K562 (cell line): ENCODE measurements at regions not wholly inside any gene's neighbourhood (a gene's known extent, or its start where the extent isn't known, plus 50 kb on each side); places are given as distances from the start of the nearest gene placed in this dataset.

Experiments used
- BCL6 ChIP-seq: fragments of 250-450 bp; sonication (Bioruptor Pico); IDR thresholded peaks from 2 replicates; pipeline ENCODE4 v1.4.0; 2020
- BRD9 ChIP-seq: fragments of 450-650 bp; IDR thresholded peaks from 2 replicates; pipeline ENCODE4 v1.6.1; 2018; ENCODE audit warnings: low read depth; ENCODE audit not compliant: partially characterized antibody
- CHCHD3 ChIP-seq: fragments of 250-450 bp; sonication (Bioruptor Pico); IDR thresholded peaks from 2 replicates; pipeline ENCODE4 v2.1.2; 2022; ENCODE audit warnings: mild to moderate bottlenecking
- ETV1 ChIP-seq: fragments of 450-650 bp; conservative IDR thresholded peaks from 2 replicates; pipeline ENCODE4 v1.6.1; 2016; ENCODE audit warnings: missing genetic modification characterization, control low read depth, low read depth, missing compliant biosample characterization
- EWSR1 ChIP-seq: fragments of 450-650 bp; IDR thresholded peaks from 2 replicates; pipeline ENCODE4 v1.6.1; 2018; ENCODE audit warnings: borderline replicate concordance, mild to moderate bottlenecking, low read depth, moderate library complexity; ENCODE audit not compliant: partially characterized antibody
- FOXK1 ChIP-seq: sonication (generic); formaldehyde crosslinking; IDR thresholded peaks from 2 replicates; pipeline ENCODE4 v1.8.0; 2022; ENCODE audit warnings: missing genetic modification reagents, mild to moderate bottlenecking, borderline replicate concordance
- HNRNPK ChIP-seq: fragments of 200-400 bp; formaldehyde crosslinking; IDR thresholded peaks from one replicate; pipeline ENCODE4 v1.6.1; 2018; ENCODE audit warnings: mild to moderate bottlenecking, low read depth, low read length; ENCODE audit not compliant: poor library complexity, severe bottlenecking
- HSF4 ChIP-seq: fragments of 250-450 bp; sonication (Bioruptor Pico); IDR thresholded peaks from 2 replicates; pipeline ENCODE4 v2.1.2; 2022; ENCODE audit warnings: mild to moderate bottlenecking, moderate library complexity, borderline replicate concordance
- LARP7 ChIP-seq: fragments of 450-650 bp; IDR thresholded peaks from 2 replicates; pipeline ENCODE4 v1.6.1; 2016
- NCOR1 ChIP-seq: fragments of 450-650 bp; IDR thresholded peaks from 2 replicates; pipeline ENCODE4 v1.6.1; 2016; ENCODE audit warnings: mild to moderate bottlenecking, moderate library complexity
- NFE2 ChIP-seq: IDR thresholded peaks from 2 replicates; pipeline ENCODE4 v1.6.1; 2014; ENCODE audit warnings: antibody characterized with exemption, low read depth
- RB1 ChIP-seq: fragments of 450-650 bp; IDR thresholded peaks from 2 replicates; pipeline ENCODE4 v1.6.1; 2017; ENCODE audit warnings: low read depth, mild to moderate bottlenecking
- SAFB ChIP-seq: fragments of 200-400 bp; formaldehyde crosslinking; IDR thresholded peaks from 2 replicates; pipeline ENCODE4 v1.6.1; 2017; ENCODE audit warnings: low read depth, low read length, borderline replicate concordance
- STAT5A ChIP-seq: IDR thresholded peaks from 2 replicates; pipeline ENCODE4 v1.6.1; 2012; ENCODE audit warnings: low read length, inconsistent platforms, borderline replicate concordance
- ZNF224 ChIP-seq: sonication (generic); formaldehyde crosslinking; IDR thresholded peaks from 2 replicates; pipeline ENCODE4 v1.8.0; 2022; ENCODE audit warnings: mild to moderate bottlenecking, missing genetic modification reagents
- ZNF583 ChIP-seq: fragments of 250-450 bp; sonication (Bioruptor Pico); IDR thresholded peaks from 2 replicates; pipeline ENCODE4 v1.4.0; 2020
- ZNF766 ChIP-seq: fragments of 200-800 bp; sonication (Bioruptor generic); conservative IDR thresholded peaks from 2 replicates; pipeline ENCODE4 v1.6.1; 2016; ENCODE audit warnings: missing genetic modification characterization, missing compliant biosample characterization
- TF ChIP-seq, protein P1 (sequence below): fragments of 450-650 bp; IDR thresholded peaks from 2 replicates; pipeline ENCODE4 v1.6.1; 2016; ENCODE audit warnings: mild to moderate bottlenecking, moderate library complexity

DNA sequence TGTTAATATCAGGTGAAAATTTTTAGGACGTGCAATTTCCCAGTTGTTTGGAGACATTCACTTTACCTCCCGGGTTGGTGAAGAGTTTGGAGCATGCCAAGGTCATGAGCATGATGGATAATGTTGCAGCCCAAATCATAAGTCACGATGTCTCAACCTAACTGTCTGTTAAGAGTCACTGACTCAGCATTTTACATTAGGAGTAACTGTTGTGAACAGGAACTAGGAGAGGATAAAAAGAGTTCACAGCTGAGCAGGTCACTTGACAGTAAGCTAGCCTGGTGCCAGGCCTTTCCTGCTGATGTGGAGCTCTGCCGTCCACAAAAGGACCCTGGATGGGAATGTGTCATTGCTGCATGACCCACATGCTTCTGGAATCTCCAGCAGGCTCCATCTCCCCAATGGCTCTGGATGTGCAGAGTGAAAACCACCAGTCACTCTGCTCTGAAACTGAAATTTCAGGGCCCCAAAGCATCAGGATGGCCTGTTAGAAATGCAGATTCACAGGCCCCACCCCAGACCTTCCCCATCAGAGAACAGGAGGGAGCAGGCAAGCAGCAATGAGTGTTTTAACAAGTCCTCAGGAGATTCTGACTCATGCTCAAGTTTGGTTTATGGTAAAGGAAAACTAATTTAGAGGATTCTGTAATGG, 371.6 kb upstream of the MAF start (continued):
- TF ChIP-seq ZNF224 = no peak
- no peak for TF ChIP-seq HNRNPK
- no peak for TF ChIP-seq EWSR1
- 0 out of 2 replicates have a peak, but pooled peaks have one; percentile 20 for TF ChIP-seq RB1
- peak; percentile 98 for TF ChIP-seq NFE2
- no peak for TF ChIP-seq HSF4 (CRISPR knock-in tag)
- peak; percentile 73 for TF ChIP-seq ETV1 (tag)
- no peak for TF ChIP-seq CHCHD3 (CRISPR knock-in tag)
- TF ChIP-seq STAT5A = 0 out of 2 replicates have a peak, but pooled peaks have one; percentile 21
- TF ChIP-seq BCL6 (CRISPR knock-in tag) = peak; percentile 3; the same call in 1 of the 2 replicates
- TF ChIP-seq NCOR1 = peak; percentile 69
- TF ChIP-seq ZNF583 (CRISPR knock-in tag) = peak; percentile 57
- TF ChIP-seq LARP7 = 0 out of 2 replicates have a peak, but pooled peaks have one; percentile 46
- TF ChIP-seq SAFB = no peak
- TF ChIP-seq ZNF766 (CRISPR knock-in tag) = peak; percentile 89
- peak; percentile 95 for TF ChIP-seq BRD9
- TF ChIP-seq FOXK1 = no peak
- TF ChIP-seq, protein P1, sequence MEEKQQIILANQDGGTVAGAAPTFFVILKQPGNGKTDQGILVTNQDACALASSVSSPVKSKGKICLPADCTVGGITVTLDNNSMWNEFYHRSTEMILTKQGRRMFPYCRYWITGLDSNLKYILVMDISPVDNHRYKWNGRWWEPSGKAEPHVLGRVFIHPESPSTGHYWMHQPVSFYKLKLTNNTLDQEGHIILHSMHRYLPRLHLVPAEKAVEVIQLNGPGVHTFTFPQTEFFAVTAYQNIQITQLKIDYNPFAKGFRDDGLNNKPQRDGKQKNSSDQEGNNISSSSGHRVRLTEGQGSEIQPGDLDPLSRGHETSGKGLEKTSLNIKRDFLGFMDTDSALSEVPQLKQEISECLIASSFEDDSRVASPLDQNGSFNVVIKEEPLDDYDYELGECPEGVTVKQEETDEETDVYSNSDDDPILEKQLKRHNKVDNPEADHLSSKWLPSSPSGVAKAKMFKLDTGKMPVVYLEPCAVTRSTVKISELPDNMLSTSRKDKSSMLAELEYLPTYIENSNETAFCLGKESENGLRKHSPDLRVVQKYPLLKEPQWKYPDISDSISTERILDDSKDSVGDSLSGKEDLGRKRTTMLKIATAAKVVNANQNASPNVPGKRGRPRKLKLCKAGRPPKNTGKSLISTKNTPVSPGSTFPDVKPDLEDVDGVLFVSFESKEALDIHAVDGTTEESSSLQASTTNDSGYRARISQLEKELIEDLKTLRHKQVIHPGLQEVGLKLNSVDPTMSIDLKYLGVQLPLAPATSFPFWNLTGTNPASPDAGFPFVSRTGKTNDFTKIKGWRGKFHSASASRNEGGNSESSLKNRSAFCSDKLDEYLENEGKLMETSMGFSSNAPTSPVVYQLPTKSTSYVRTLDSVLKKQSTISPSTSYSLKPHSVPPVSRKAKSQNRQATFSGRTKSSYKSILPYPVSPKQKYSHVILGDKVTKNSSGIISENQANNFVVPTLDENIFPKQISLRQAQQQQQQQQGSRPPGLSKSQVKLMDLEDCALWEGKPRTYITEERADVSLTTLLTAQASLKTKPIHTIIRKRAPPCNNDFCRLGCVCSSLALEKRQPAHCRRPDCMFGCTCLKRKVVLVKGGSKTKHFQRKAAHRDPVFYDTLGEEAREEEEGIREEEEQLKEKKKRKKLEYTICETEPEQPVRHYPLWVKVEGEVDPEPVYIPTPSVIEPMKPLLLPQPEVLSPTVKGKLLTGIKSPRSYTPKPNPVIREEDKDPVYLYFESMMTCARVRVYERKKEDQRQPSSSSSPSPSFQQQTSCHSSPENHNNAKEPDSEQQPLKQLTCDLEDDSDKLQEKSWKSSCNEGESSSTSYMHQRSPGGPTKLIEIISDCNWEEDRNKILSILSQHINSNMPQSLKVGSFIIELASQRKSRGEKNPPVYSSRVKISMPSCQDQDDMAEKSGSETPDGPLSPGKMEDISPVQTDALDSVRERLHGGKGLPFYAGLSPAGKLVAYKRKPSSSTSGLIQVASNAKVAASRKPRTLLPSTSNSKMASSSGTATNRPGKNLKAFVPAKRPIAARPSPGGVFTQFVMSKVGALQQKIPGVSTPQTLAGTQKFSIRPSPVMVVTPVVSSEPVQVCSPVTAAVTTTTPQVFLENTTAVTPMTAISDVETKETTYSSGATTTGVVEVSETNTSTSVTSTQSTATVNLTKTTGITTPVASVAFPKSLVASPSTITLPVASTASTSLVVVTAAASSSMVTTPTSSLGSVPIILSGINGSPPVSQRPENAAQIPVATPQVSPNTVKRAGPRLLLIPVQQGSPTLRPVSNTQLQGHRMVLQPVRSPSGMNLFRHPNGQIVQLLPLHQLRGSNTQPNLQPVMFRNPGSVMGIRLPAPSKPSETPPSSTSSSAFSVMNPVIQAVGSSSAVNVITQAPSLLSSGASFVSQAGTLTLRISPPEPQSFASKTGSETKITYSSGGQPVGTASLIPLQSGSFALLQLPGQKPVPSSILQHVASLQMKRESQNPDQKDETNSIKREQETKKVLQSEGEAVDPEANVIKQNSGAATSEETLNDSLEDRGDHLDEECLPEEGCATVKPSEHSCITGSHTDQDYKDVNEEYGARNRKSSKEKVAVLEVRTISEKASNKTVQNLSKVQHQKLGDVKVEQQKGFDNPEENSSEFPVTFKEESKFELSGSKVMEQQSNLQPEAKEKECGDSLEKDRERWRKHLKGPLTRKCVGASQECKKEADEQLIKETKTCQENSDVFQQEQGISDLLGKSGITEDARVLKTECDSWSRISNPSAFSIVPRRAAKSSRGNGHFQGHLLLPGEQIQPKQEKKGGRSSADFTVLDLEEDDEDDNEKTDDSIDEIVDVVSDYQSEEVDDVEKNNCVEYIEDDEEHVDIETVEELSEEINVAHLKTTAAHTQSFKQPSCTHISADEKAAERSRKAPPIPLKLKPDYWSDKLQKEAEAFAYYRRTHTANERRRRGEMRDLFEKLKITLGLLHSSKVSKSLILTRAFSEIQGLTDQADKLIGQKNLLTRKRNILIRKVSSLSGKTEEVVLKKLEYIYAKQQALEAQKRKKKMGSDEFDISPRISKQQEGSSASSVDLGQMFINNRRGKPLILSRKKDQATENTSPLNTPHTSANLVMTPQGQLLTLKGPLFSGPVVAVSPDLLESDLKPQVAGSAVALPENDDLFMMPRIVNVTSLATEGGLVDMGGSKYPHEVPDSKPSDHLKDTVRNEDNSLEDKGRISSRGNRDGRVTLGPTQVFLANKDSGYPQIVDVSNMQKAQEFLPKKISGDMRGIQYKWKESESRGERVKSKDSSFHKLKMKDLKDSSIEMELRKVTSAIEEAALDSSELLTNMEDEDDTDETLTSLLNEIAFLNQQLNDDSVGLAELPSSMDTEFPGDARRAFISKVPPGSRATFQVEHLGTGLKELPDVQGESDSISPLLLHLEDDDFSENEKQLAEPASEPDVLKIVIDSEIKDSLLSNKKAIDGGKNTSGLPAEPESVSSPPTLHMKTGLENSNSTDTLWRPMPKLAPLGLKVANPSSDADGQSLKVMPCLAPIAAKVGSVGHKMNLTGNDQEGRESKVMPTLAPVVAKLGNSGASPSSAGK = peak; percentile 67
